ENCODE measurements at regions not wholly inside any gene's neighbourhood (a gene's known extent, or its start where the extent isn't known, plus 50 kb on each side); places are given as distances from the start of the nearest gene placed in this dataset.

- TF ChIP-seq TOX (CRISPR knock-in tag; IDR thresholded peaks at IDR 0.05; ENCODE audit: borderline replicate concordance), result no peak
- TF ChIP-seq OSR1 (CRISPR knock-in tag; IDR thresholded peaks at IDR 0.05), result no peak
- no peak for TF ChIP-seq ESRRG (CRISPR knock-in tag; IDR thresholded peaks at IDR 0.05)
- TF ChIP-seq CREB5 (CRISPR knock-in tag; IDR thresholded peaks at IDR 0.05; ENCODE audit: low read depth), result no peak
- TF ChIP-seq ZC3H10 (CRISPR knock-in tag; IDR thresholded peaks at IDR 0.05), result no peak
- no peak for ATAC-seq
Measured at GRCh38 chr6:168162366-168162765, 83.4 kb upstream of the FRMD1 start.

- TF ChIP-seq PPARA (CRISPR knock-in tag; IDR thresholded peaks at IDR 0.05; ENCODE audit: borderline replicate concordance), result no peak
- no peak for TF ChIP-seq ZC3H10 (CRISPR knock-in tag; IDR thresholded peaks at IDR 0.05)
- no peak for ATAC-seq
Measured at GRCh38 chr6:168161371-168161750, 82.3 kb upstream of the FRMD1 start.

- ATAC-seq, result no peak
- no peak for TF ChIP-seq ZNF8 (CRISPR knock-in tag; IDR thresholded peaks at IDR 0.05)
- no peak for TF ChIP-seq POU6F1 (CRISPR knock-in tag; IDR thresholded peaks at IDR 0.05; ENCODE audit: borderline replicate concordance, low read depth)
- TF ChIP-seq TSHZ2 (CRISPR knock-in tag; IDR thresholded peaks at IDR 0.05), result no peak
- no peak for TF ChIP-seq CSDC2 (CRISPR knock-in tag; IDR thresholded peaks at IDR 0.05)
- no peak for TF ChIP-seq CREB5 (CRISPR knock-in tag; IDR thresholded peaks at IDR 0.05; ENCODE audit: low read depth)
- no peak for TF ChIP-seq TCF4 (CRISPR knock-in tag; IDR thresholded peaks at IDR 0.05; ENCODE audit: borderline replicate concordance)
- no peak for TF ChIP-seq ZFP3 (CRISPR knock-in tag; IDR thresholded peaks at IDR 0.05)
- no peak for TF ChIP-seq SNAI2 (CRISPR knock-in tag; IDR thresholded peaks at IDR 0.05)
- no peak for TF ChIP-seq ZFP30 (CRISPR knock-in tag; IDR thresholded peaks at IDR 0.05)
- no peak for TF ChIP-seq BACH2 (CRISPR knock-in tag; IDR thresholded peaks at IDR 0.05; ENCODE audit: borderline replicate concordance)
- no peak for TF ChIP-seq TOX (CRISPR knock-in tag; IDR thresholded peaks at IDR 0.05; ENCODE audit: borderline replicate concordance)
- no peak for TF ChIP-seq OSR1 (CRISPR knock-in tag; IDR thresholded peaks at IDR 0.05)
- TF ChIP-seq ZNF565 (CRISPR knock-in tag; conservative IDR thresholded peaks at IDR 0.05; ENCODE audit: low read depth), result no peak
- no peak for TF ChIP-seq ZC3H10 (CRISPR knock-in tag; IDR thresholded peaks at IDR 0.05)
- TF ChIP-seq PPARA (CRISPR knock-in tag; IDR thresholded peaks at IDR 0.05; ENCODE audit: borderline replicate concordance), result no peak
- TF ChIP-seq ISL1 (CRISPR knock-in tag; IDR thresholded peaks at IDR 0.05), result no peak
Measured at GRCh38 chr6:168160506-168161370, 81.7 kb upstream of the FRMD1 start.

GRCh38 chr6:168159506-168159905, 80.5 kb upstream of the FRMD1 start:
- TF ChIP-seq GLIS3 (CRISPR knock-in tag; IDR thresholded peaks at IDR 0.05), result no peak
- TF ChIP-seq CREB5 (CRISPR knock-in tag; IDR thresholded peaks at IDR 0.05; ENCODE audit: low read depth), result no peak
- TF ChIP-seq ESRRG (CRISPR knock-in tag; IDR thresholded peaks at IDR 0.05), result no peak
- ATAC-seq, result no peak

Data from SK-N-SH treated with all-trans-retinoic acid at 6 μM for 48 hours (cell line).